RPMI8226 (cell line): ENCODE measurements at regions not wholly inside any gene's neighbourhood (a gene's known extent, or its start where the extent isn't known, plus 50 kb on each side); places are given as distances from the start of the nearest gene placed in this dataset.

Source experiments
- DNase-seq: peaks from one replicate; pipeline ENCODE4 v3.0.0-alpha.2; 2015

GRCh38 chr9:124179196-124180071, 78.3 kb upstream of the NEK6 start:
- DNase-seq = no peak

- peak; percentile 52 for DNase-seq
Observed at GRCh38 chr9:124180557-124180956, 77.2 kb upstream of the NEK6 start.

- no peak for DNase-seq
Observed at GRCh38 chr9:124182741-124183140, 75.0 kb upstream of the NEK6 start.

- no peak for DNase-seq
Observed at GRCh38 chr9:124183772-124184171, 74.0 kb upstream of the NEK6 start.

GRCh38 chr9:124185413-124185812, 72.3 kb upstream of the NEK6 start:
- no peak for DNase-seq

GRCh38 chr9:124187311-124187710, 70.4 kb upstream of the NEK6 start:
- no peak for DNase-seq

GRCh38 chr9:124188331-124189110, 69.2 kb upstream of the NEK6 start:
- DNase-seq = no peak

GRCh38 chr9:124190761-124191160, 67.0 kb upstream of the NEK6 start:
- DNase-seq = no peak

- no peak for DNase-seq
Observed at GRCh38 chr9:124191691-124192395, 65.9 kb upstream of the NEK6 start.

- no peak for DNase-seq
Observed at GRCh38 chr9:124196814-124197176, 61.0 kb upstream of the NEK6 start.

GRCh38 chr9:124197177-124198095, 60.3 kb upstream of the NEK6 start:
- DNase-seq = peak; percentile 30

GRCh38 chr9:124198331-124198730, 59.4 kb upstream of the NEK6 start:
- DNase-seq = no peak

GRCh38 chr9:124198948-124199347, 58.8 kb upstream of the NEK6 start:
- no peak for DNase-seq

- no peak for DNase-seq
Observed at GRCh38 chr9:124199474-124199873, 58.3 kb upstream of the NEK6 start.

- DNase-seq = peak; percentile 98
Observed at GRCh38 chr9:124202447-124202971, 55.2 kb upstream of the NEK6 start.

- no peak for DNase-seq
Observed at GRCh38 chr9:124205686-124206352, 51.9 kb upstream of the NEK6 start.

- DNase-seq = no peak
Observed at GRCh38 chr9:124206391-124206790, 51.4 kb upstream of the NEK6 start.
